ENCODE measurements at regions not wholly inside any gene's neighbourhood (a gene's known extent, or its start where the extent isn't known, plus 50 kb on each side); places are given as distances from the start of the nearest gene placed in this dataset.

- Histone ChIP-seq H3K9me3 (replicated peaks; ENCODE audit: insufficient read depth, low read length) (no peaks in the 10 kb centered on the region), H3K36me3 (replicated peaks; ENCODE audit: insufficient read depth, low read length) (no peaks in the 10 kb centered on the region), H3F3A (ENCODE audit: insufficient read depth, low read length) (no peaks in the 10 kb centered on the region), H3K79me2 (ENCODE audit: low read length) (no peaks in the 10 kb centered on the region), H3K27ac (ENCODE audit: low read length) (no peak overlapping the region), H3K4me3 (ENCODE audit: low read length) (no peak overlapping the region), H4K20me1 (ENCODE audit: insufficient read depth, low read length) (no peaks in the 10 kb centered on the region), H2AFZ (ENCODE audit: low read length) (no peak overlapping the region), H3K4me1 (ENCODE audit: low read length) (no peaks in the 10 kb centered on the region), H3K27me3 (replicated peaks; ENCODE audit: insufficient read depth, low read length) (no peaks in the 10 kb centered on the region), H3K4me2 (ENCODE audit: low read depth, low read length) (no peak overlapping the region), H3K9me2 (replicated peaks; ENCODE audit: insufficient read depth, low read length) (no peaks in the 10 kb centered on the region), H3K9ac (ENCODE audit: low read length) (no peak overlapping the region)
- DNase-seq = no peak
- no peak for TF ChIP-seq EZH2phosphoT487 (IDR thresholded peaks at IDR 0.05; ENCODE audit: low read length)
- TF ChIP-seq CTCF (IDR thresholded peaks at IDR 0.05; ENCODE audit: low read length) = no peak
- no peak for TF ChIP-seq EZH2 (optimal IDR thresholded peaks at IDR 0.05; ENCODE audit: low read depth, low read length)
Measured at GRCh38 chr15:66941791-66942190, 123.6 kb upstream of the SMAD3 start.

- no peaks in the 10 kb centered on the region for H3K9me2 ChIP-seq (replicated peaks; ENCODE audit: insufficient read depth, low read length)
- H2AFZ ChIP-seq (ENCODE audit: low read length) = no peak overlapping the region
- H3K27me3 ChIP-seq (replicated peaks; ENCODE audit: insufficient read depth, low read length) = no peaks in the 10 kb centered on the region
- no peak overlapping the region for H3K4me2 ChIP-seq (ENCODE audit: low read depth, low read length)
- peaks cover 1% of the 10 kb centered on the region for H3K4me1 ChIP-seq (ENCODE audit: low read length)
- no peaks in the 10 kb centered on the region for H3F3A ChIP-seq (ENCODE audit: insufficient read depth, low read length)
- no peaks in the 10 kb centered on the region for H3K9me3 ChIP-seq (replicated peaks; ENCODE audit: insufficient read depth, low read length)
- H3K27ac ChIP-seq (ENCODE audit: low read length) = no peak overlapping the region
- no peak overlapping the region for H3K9ac ChIP-seq (ENCODE audit: low read length)
- no peak overlapping the region for H3K4me3 ChIP-seq (ENCODE audit: low read length)
- TF ChIP-seq CTCF (IDR thresholded peaks at IDR 0.05; ENCODE audit: low read length) (no peak), EZH2 (optimal IDR thresholded peaks at IDR 0.05; ENCODE audit: low read depth, low read length) (no peak), EZH2phosphoT487 (IDR thresholded peaks at IDR 0.05; ENCODE audit: low read length) (no peak)
- H4K20me1 ChIP-seq (ENCODE audit: insufficient read depth, low read length) = no peaks in the 10 kb centered on the region
- no peak for DNase-seq
- H3K79me2 ChIP-seq (ENCODE audit: low read length) = no peaks in the 10 kb centered on the region
- H3K36me3 ChIP-seq (replicated peaks; ENCODE audit: insufficient read depth, low read length) = no peaks in the 10 kb centered on the region
Measured at GRCh38 chr15:66942649-66943390, 122.6 kb upstream of the SMAD3 start.

- no peak for DNase-seq
- Histone ChIP-seq H3K4me3 (ENCODE audit: low read length) (no peak overlapping the region), H3K9me3 (replicated peaks; ENCODE audit: insufficient read depth, low read length) (no peaks in the 10 kb centered on the region), H3K9ac (ENCODE audit: low read length) (no peak overlapping the region), H3K27ac (ENCODE audit: low read length) (no peak overlapping the region), H3K79me2 (ENCODE audit: low read length) (no peaks in the 10 kb centered on the region), H3K27me3 (replicated peaks; ENCODE audit: insufficient read depth, low read length) (no peaks in the 10 kb centered on the region), H2AFZ (ENCODE audit: low read length) (no peak overlapping the region), H3F3A (ENCODE audit: insufficient read depth, low read length) (no peaks in the 10 kb centered on the region), H4K20me1 (ENCODE audit: insufficient read depth, low read length) (no peaks in the 10 kb centered on the region), H3K4me2 (ENCODE audit: low read depth, low read length) (no peak overlapping the region), H3K36me3 (replicated peaks; ENCODE audit: insufficient read depth, low read length) (no peaks in the 10 kb centered on the region), H3K9me2 (replicated peaks; ENCODE audit: insufficient read depth, low read length) (no peaks in the 10 kb centered on the region), H3K4me1 (ENCODE audit: low read length) (peaks cover 9% of the 10 kb centered on the region)
- TF ChIP-seq CTCF (IDR thresholded peaks at IDR 0.05; ENCODE audit: low read length) = no peak
- no peak for TF ChIP-seq EZH2 (optimal IDR thresholded peaks at IDR 0.05; ENCODE audit: low read depth, low read length)
- TF ChIP-seq EZH2phosphoT487 (IDR thresholded peaks at IDR 0.05; ENCODE audit: low read length) = no peak
Measured at GRCh38 chr15:66943456-66944095, 121.8 kb upstream of the SMAD3 start.

Measured in MM.1S (cell line).